ENCODE measurements at regions not wholly inside any gene's neighbourhood (a gene's known extent, or its start where the extent isn't known, plus 50 kb on each side); places are given as distances from the start of the nearest gene placed in this dataset.
"Not testable (repeated sequence)": the region's sequence is repeated elsewhere in the genome, so short reads cannot be mapped to it uniquely, and the experiment has no call there.

- DNase-seq (ENCODE audit: extremely low spot score), result no peak
- no peaks in the 10 kb centered on the region for H3K4me1 ChIP-seq (ENCODE audit: insufficient read depth)
- H3K27ac ChIP-seq (ENCODE audit: low read depth), result no peak overlapping the region
- 67% methylated on average over 12 of the region's 12 CpGs for WGBS
- no peak overlapping the region for H3K4me3 ChIP-seq (ENCODE audit: low read depth, low read length)
- H3K36me3 ChIP-seq (ENCODE audit: insufficient read depth), result no peaks in the 10 kb centered on the region
Observed at GRCh38 chr6:170151804-170152123, 139.1 kb downstream of the DLL1 start.

- no peak for DNase-seq (ENCODE audit: extremely low spot score)
- H3K4me3 ChIP-seq (ENCODE audit: low read depth, low read length), result no peak overlapping the region
- H3K27ac ChIP-seq (ENCODE audit: low read depth), result no peak overlapping the region
- no peaks in the 10 kb centered on the region for H3K4me1 ChIP-seq (ENCODE audit: insufficient read depth)
- 54% methylated on average over 11 of the region's 11 CpGs for WGBS
- no peaks in the 10 kb centered on the region for H3K36me3 ChIP-seq (ENCODE audit: insufficient read depth)
Observed at GRCh38 chr6:170151321-170151771, 139.5 kb downstream of the DLL1 start.

- no peaks in the 10 kb centered on the region for H3K4me1 ChIP-seq (ENCODE audit: insufficient read depth)
- no peaks in the 10 kb centered on the region for H3K36me3 ChIP-seq (ENCODE audit: insufficient read depth)
- 84% methylated on average over 7 of the region's 7 CpGs for WGBS
- no peak overlapping the region for H3K27ac ChIP-seq (ENCODE audit: low read depth)
- H3K4me3 ChIP-seq (ENCODE audit: low read depth, low read length), result no peak overlapping the region
- no peak for DNase-seq (ENCODE audit: extremely low spot score)
Observed at GRCh38 chr6:170150590-170150945, 140.3 kb downstream of the DLL1 start.

DNA sequence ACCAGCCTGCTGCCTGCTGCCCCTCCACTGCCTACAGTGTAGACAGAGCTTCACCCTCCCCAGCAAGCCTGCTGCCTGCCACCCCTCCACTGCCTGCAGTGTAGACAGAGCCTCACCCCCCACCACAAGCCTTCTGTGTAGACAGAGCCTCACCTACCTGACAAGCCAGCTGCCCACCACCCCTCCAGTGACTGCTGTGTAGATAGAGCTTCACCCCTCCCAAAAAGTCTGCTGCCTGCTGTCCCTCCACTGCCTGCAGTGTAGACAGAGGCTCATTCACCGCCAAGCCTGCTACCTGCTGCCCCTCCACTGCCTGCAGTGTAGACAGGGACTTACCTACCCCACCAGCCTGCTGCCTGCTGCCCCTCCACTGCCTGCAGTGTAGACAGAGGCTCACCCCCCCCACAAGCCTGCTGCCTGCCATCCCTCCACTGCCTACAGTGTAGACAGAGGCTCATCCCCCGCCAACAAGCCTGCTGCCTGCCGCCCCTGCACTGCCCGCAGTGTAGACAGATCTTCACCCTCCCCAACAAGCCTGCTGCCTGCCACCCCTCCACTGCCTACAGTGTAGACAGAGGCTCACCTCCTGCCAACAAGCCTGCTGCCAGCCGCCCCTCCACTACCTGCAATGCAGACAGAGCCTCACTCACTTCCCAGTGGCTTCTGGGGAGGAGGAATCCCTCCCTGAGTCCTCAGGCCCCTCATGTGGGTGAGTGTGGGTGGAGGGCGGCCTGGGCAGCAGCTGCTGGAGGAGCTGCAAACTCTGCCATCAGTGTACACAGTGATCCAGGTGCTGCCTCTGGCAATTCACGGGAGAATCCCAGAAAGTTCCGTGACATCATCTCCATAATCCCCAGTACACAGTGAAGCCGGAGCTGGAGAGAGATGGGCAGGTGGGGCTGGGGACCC is 140.9 kb downstream of the DLL1 start:
- Histone ChIP-seq H3K4me1 (ENCODE audit: insufficient read depth) (no peaks in the 10 kb centered on the region), H3K36me3 (ENCODE audit: insufficient read depth) (no peaks in the 10 kb centered on the region), H3K4me3 (ENCODE audit: low read depth, low read length) (no peak overlapping the region), H3K27ac (ENCODE audit: low read depth) (no peak overlapping the region)
- no peak for DNase-seq (ENCODE audit: extremely low spot score)
- WGBS, result 92% methylated on average over 9 of the region's 9 CpGs

GRCh38 chr6:170148709-170149470 is 142.0 kb downstream of the DLL1 start:
- WGBS, result 74% methylated on average over 17 of the region's 17 CpGs
- Histone ChIP-seq H3K4me3 (ENCODE audit: low read depth, low read length) (no peak overlapping the region), H3K36me3 (ENCODE audit: insufficient read depth) (no peaks in the 10 kb centered on the region), H3K4me1 (ENCODE audit: insufficient read depth) (no peaks in the 10 kb centered on the region), H3K27ac (ENCODE audit: low read depth) (no peak overlapping the region)
- DNase-seq (ENCODE audit: extremely low spot score), result no peak

DNA sequence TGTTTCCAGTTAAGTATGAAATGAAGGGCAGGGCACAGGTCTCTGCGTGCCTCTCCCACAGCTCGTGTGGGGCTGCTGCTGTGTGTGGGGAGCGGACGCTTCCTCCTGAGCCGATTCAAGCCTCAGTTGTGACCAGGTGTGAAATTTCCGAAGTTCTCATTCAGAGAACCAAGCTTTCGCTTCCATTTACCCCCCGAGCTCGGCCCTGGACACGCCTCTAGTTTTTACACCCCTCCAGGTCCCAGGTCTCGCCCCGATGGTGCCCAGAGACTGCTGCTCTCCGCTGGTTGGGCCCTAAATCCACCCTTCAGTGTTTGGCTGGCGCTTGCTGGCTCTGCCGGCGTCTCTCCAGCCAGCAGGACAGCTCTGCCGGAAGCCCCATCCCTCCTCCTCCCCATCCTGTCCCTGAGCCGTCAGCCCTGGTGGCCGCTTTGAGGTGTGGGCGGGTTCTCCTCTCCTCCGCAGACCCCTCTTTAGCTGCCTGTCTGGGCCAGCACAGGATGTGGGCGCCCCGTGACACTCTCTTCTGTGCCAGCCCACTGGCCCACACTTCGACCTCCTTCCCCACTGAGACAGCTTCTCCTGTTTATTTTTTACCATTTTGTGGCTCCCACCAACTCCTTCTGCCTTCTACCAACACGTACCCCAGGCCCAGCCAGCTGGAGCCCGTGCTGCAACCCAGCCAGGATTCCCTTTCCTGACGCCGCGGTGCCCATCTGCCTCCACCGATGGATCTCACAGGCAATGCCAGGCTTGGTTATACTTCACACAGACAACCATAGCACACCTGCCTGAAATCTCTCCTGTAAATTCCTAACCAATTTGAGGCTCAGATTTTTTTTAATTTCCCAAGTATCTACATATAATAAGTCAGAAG is 142.8 kb downstream of the DLL1 start:
- DNase-seq (ENCODE audit: extremely low spot score), result no peak
- Histone ChIP-seq H3K27ac (ENCODE audit: low read depth) (no peak overlapping the region), H3K4me3 (ENCODE audit: low read depth, low read length) (no peak overlapping the region), H3K4me1 (ENCODE audit: insufficient read depth) (no peaks in the 10 kb centered on the region), H3K36me3 (ENCODE audit: insufficient read depth) (no peaks in the 10 kb centered on the region)
- 55% methylated on average over 30 of the region's 30 CpGs for WGBS

GRCh38 chr6:170147056-170147787 is 143.7 kb downstream of the DLL1 start:
- Histone ChIP-seq H3K4me3 (ENCODE audit: low read depth, low read length) (no peak overlapping the region), H3K36me3 (ENCODE audit: insufficient read depth) (no peaks in the 10 kb centered on the region), H3K4me1 (ENCODE audit: insufficient read depth) (no peaks in the 10 kb centered on the region), H3K27ac (ENCODE audit: low read depth) (no peak overlapping the region)
- DNase-seq (ENCODE audit: extremely low spot score), result no peak
- WGBS, result 70% methylated on average over 23 of the region's 23 CpGs

- 81% methylated on average over 11 of the region's 12 CpGs for WGBS
- no peaks in the 10 kb centered on the region for H3K36me3 ChIP-seq (ENCODE audit: insufficient read depth)
- DNase-seq (ENCODE audit: extremely low spot score), result no peak
- H3K4me1 ChIP-seq (ENCODE audit: insufficient read depth), result no peaks in the 10 kb centered on the region
- no peak overlapping the region for H3K4me3 ChIP-seq (ENCODE audit: low read depth, low read length)
- no peak overlapping the region for H3K27ac ChIP-seq (ENCODE audit: low read depth)
Observed at GRCh38 chr6:170146640-170147039, 144.2 kb downstream of the DLL1 start.

DNA sequence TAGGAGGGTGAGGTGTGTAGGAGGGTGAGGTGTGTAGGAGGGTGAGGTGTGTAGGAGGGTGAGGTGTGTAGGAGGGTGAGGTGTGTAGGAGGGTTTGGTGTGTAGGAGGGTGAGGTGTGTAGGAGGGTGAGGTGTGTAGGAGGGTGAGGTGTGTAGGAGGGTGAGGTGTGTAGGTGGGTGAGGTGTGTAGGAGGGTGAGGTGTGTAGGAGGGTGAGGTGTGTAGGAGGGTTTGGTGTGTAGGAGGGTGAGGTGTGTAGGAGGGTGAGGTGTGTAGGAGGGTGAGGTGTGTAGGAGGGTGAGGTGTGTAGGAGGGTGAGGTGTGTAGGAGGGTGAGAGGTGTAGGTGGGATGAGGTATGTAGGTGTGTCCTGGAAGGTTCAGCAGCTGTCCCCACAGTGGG is 144.7 kb downstream of the DLL1 start:
- not testable (repeated sequence) for DNase-seq (ENCODE audit: extremely low spot score); H3K4me3 ChIP-seq (ENCODE audit: low read depth, low read length); H3K4me1 ChIP-seq (ENCODE audit: insufficient read depth); H3K36me3 ChIP-seq (ENCODE audit: insufficient read depth); H3K27ac ChIP-seq (ENCODE audit: low read depth)

GRCh38 chr6:170145716-170146115 is 145.2 kb downstream of the DLL1 start:
- not testable (repeated sequence) for H3K36me3 ChIP-seq (ENCODE audit: insufficient read depth); H3K27ac ChIP-seq (ENCODE audit: low read depth); H3K4me3 ChIP-seq (ENCODE audit: low read depth, low read length); H3K4me1 ChIP-seq (ENCODE audit: insufficient read depth); DNase-seq (ENCODE audit: extremely low spot score)
- WGBS, result 64% methylated on average over 3 of the region's 3 CpGs

GRCh38 chr6:170145272-170145592 is 145.6 kb downstream of the DLL1 start:
- 94% methylated on average over 3 of the region's 3 CpGs for WGBS
- H3K36me3 ChIP-seq (ENCODE audit: insufficient read depth), result no peaks in the 10 kb centered on the region
- H3K4me3 ChIP-seq (ENCODE audit: low read depth, low read length), result no peak overlapping the region
- no peak overlapping the region for H3K27ac ChIP-seq (ENCODE audit: low read depth)
- H3K4me1 ChIP-seq (ENCODE audit: insufficient read depth), result no peaks in the 10 kb centered on the region
- DNase-seq (ENCODE audit: extremely low spot score), result no peak

GRCh38 chr6:170144571-170145271 is 146.2 kb downstream of the DLL1 start:
- H3K36me3 ChIP-seq (ENCODE audit: insufficient read depth), result no peaks in the 10 kb centered on the region
- WGBS, result 59% methylated on average over 4 of the region's 4 CpGs
- H3K27ac ChIP-seq (ENCODE audit: low read depth), result no peak overlapping the region
- H3K4me3 ChIP-seq (ENCODE audit: low read depth, low read length), result no peak overlapping the region
- DNase-seq (ENCODE audit: extremely low spot score), result no peak
- H3K4me1 ChIP-seq (ENCODE audit: insufficient read depth), result no peaks in the 10 kb centered on the region

All from urinary bladder (tissue), 3 donors.